A673 (cell line): ENCODE measurements at regions not wholly inside any gene's neighbourhood (a gene's known extent, or its start where the extent isn't known, plus 50 kb on each side); places are given as distances from the start of the nearest gene placed in this dataset.

ENCODE experiments used
- EZH2 ChIP-seq: fragments of 200-600 bp; sonication (generic); IDR thresholded peaks from 2 replicates; pipeline ENCODE4 v1.6.1; 2017; ENCODE audit warnings: borderline replicate concordance, low read depth, mild to moderate bottlenecking, mixed read lengths, antibody characterized with exemption, low read length; ENCODE audit not compliant: poor library complexity, severe bottlenecking
- TF ChIP-seq, protein P1 (sequence below): fragments of 300-800, 200-600 bp; sonication (generic); conservative IDR thresholded peaks from 2 replicates; pipeline ENCODE4 v1.5.1; 2017; ENCODE audit warnings: low read depth, mild to moderate bottlenecking, antibody characterized with exemption, low read length, moderate library complexity, mixed read lengths

- TF ChIP-seq, protein P1, sequence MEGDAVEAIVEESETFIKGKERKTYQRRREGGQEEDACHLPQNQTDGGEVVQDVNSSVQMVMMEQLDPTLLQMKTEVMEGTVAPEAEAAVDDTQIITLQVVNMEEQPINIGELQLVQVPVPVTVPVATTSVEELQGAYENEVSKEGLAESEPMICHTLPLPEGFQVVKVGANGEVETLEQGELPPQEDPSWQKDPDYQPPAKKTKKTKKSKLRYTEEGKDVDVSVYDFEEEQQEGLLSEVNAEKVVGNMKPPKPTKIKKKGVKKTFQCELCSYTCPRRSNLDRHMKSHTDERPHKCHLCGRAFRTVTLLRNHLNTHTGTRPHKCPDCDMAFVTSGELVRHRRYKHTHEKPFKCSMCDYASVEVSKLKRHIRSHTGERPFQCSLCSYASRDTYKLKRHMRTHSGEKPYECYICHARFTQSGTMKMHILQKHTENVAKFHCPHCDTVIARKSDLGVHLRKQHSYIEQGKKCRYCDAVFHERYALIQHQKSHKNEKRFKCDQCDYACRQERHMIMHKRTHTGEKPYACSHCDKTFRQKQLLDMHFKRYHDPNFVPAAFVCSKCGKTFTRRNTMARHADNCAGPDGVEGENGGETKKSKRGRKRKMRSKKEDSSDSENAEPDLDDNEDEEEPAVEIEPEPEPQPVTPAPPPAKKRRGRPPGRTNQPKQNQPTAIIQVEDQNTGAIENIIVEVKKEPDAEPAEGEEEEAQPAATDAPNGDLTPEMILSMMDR: no peak
- no peak for TF ChIP-seq EZH2
Observed at GRCh38 chr6:41452763-41453162, 93.4 kb upstream of the FOXP4 start.
